SK-N-SH treated with all-trans-retinoic acid at 6 μM for 48 hours (cell line): ENCODE measurements at regions not wholly inside any gene's neighbourhood (a gene's known extent, or its start where the extent isn't known, plus 50 kb on each side); places are given as distances from the start of the nearest gene placed in this dataset.

Source experiments
- ARNTL ChIP-seq: fragments of 450-650 bp; formaldehyde crosslinking; IDR thresholded peaks from 2 replicates; pipeline ENCODE4 v1.5.0; 2020; ENCODE audit warnings: low read depth, mild to moderate bottlenecking, moderate library complexity, borderline replicate concordance
- CSRNP3 ChIP-seq: fragments of 250-450 bp; sonication (Bioruptor Pico); IDR thresholded peaks from 2 replicates; pipeline ENCODE4 v1.5.1; 2021; ENCODE audit warnings: mild to moderate bottlenecking, moderate library complexity
- ESRRG ChIP-seq: fragments of 250-450 bp; sonication (Bioruptor Pico); IDR thresholded peaks from 2 replicates; pipeline ENCODE4 v1.6.1; 2021; ENCODE audit warnings: mild to moderate bottlenecking
- ISL1 ChIP-seq: fragments of 250-450 bp; sonication (Bioruptor Pico); IDR thresholded peaks from 2 replicates; pipeline ENCODE4 v2.1.2; 2022; ENCODE audit warnings: mild to moderate bottlenecking, moderate library complexity
- TCF4 ChIP-seq: fragments of 250-450 bp; sonication (Bioruptor Pico); IDR thresholded peaks from 2 replicates; pipeline ENCODE4 v1.8.0; 2021; ENCODE audit warnings: mild to moderate bottlenecking, moderate library complexity, borderline replicate concordance
- TOX ChIP-seq: fragments of 250-450 bp; sonication (Bioruptor Pico); IDR thresholded peaks from 2 replicates; pipeline ENCODE4 v1.8.0; 2021; ENCODE audit warnings: mild to moderate bottlenecking, moderate library complexity, borderline replicate concordance
- ZFP3 ChIP-seq: fragments of 250-450 bp; sonication (Bioruptor Pico); IDR thresholded peaks from 2 replicates; pipeline ENCODE4 v1.5.0; 2020; ENCODE audit warnings: mild to moderate bottlenecking, moderate library complexity
- ZFP30 ChIP-seq: fragments of 450-650 bp; formaldehyde crosslinking; IDR thresholded peaks from 2 replicates; pipeline ENCODE4 v1.5.0; 2022; ENCODE audit warnings: mild to moderate bottlenecking, moderate library complexity
- ZNF565 ChIP-seq: fragments of 450-650 bp; formaldehyde crosslinking; conservative IDR thresholded peaks from 2 replicates; pipeline ENCODE4 v1.5.0; 2020; ENCODE audit warnings: low read depth, mild to moderate bottlenecking, moderate library complexity
- ZNF8 ChIP-seq: fragments of 450-650 bp; formaldehyde crosslinking; IDR thresholded peaks from 2 replicates; pipeline ENCODE4 v1.5.0; 2020; ENCODE audit warnings: mild to moderate bottlenecking, moderate library complexity
- TF ChIP-seq, protein P1 (sequence below): fragments of 250-450 bp; sonication (Bioruptor Pico); IDR thresholded peaks from 2 replicates; pipeline ENCODE4 v1.5.0; 2020; ENCODE audit warnings: mild to moderate bottlenecking, moderate library complexity
- TF ChIP-seq, protein P2 (sequence below): fragments of 250-450 bp; sonication (Bioruptor Pico); IDR thresholded peaks from 2 replicates; pipeline ENCODE4 v1.5.1; 2020; ENCODE audit warnings: low read depth, mild to moderate bottlenecking, moderate library complexity
- TF ChIP-seq, protein P3 (sequence below): fragments of 250-450 bp; sonication (Bioruptor Pico); IDR thresholded peaks from 2 replicates; pipeline ENCODE4 v1.8.0; 2020; ENCODE audit warnings: mild to moderate bottlenecking, moderate library complexity, borderline replicate concordance

GRCh38 chr6:1145768-1146218, 166.1 kb upstream of the FOXQ1 start:
- TF ChIP-seq ZFP30 (CRISPR knock-in tag) (no peak), ARNTL (no peak), ZFP3 (CRISPR knock-in tag) (no peak), ESRRG (CRISPR knock-in tag) (no peak), ZNF565 (CRISPR knock-in tag) (no peak), TOX (CRISPR knock-in tag) (no peak), ISL1 (CRISPR knock-in tag) (no peak), CSRNP3 (CRISPR knock-in tag) (no peak), TCF4 (CRISPR knock-in tag) (no peak), ZNF8 (CRISPR knock-in tag) (no peak)
- TF ChIP-seq, protein P1, sequence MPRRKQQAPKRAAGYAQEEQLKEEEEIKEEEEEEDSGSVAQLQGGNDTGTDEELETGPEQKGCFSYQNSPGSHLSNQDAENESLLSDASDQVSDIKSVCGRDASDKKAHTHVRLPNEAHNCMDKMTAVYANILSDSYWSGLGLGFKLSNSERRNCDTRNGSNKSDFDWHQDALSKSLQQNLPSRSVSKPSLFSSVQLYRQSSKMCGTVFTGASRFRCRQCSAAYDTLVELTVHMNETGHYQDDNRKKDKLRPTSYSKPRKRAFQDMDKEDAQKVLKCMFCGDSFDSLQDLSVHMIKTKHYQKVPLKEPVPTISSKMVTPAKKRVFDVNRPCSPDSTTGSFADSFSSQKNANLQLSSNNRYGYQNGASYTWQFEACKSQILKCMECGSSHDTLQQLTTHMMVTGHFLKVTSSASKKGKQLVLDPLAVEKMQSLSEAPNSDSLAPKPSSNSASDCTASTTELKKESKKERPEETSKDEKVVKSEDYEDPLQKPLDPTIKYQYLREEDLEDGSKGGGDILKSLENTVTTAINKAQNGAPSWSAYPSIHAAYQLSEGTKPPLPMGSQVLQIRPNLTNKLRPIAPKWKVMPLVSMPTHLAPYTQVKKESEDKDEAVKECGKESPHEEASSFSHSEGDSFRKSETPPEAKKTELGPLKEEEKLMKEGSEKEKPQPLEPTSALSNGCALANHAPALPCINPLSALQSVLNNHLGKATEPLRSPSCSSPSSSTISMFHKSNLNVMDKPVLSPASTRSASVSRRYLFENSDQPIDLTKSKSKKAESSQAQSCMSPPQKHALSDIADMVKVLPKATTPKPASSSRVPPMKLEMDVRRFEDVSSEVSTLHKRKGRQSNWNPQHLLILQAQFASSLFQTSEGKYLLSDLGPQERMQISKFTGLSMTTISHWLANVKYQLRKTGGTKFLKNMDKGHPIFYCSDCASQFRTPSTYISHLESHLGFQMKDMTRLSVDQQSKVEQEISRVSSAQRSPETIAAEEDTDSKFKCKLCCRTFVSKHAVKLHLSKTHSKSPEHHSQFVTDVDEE (CRISPR knock-in tag) = no peak
- TF ChIP-seq, protein P2, sequence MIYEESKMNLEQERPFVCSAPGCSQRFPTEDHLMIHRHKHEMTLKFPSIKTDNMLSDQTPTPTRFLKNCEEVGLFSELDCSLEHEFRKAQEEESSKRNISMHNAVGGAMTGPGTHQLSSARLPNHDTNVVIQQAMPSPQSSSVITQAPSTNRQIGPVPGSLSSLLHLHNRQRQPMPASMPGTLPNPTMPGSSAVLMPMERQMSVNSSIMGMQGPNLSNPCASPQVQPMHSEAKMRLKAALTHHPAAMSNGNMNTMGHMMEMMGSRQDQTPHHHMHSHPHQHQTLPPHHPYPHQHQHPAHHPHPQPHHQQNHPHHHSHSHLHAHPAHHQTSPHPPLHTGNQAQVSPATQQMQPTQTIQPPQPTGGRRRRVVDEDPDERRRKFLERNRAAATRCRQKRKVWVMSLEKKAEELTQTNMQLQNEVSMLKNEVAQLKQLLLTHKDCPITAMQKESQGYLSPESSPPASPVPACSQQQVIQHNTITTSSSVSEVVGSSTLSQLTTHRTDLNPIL = no peak
- TF ChIP-seq, protein P3, sequence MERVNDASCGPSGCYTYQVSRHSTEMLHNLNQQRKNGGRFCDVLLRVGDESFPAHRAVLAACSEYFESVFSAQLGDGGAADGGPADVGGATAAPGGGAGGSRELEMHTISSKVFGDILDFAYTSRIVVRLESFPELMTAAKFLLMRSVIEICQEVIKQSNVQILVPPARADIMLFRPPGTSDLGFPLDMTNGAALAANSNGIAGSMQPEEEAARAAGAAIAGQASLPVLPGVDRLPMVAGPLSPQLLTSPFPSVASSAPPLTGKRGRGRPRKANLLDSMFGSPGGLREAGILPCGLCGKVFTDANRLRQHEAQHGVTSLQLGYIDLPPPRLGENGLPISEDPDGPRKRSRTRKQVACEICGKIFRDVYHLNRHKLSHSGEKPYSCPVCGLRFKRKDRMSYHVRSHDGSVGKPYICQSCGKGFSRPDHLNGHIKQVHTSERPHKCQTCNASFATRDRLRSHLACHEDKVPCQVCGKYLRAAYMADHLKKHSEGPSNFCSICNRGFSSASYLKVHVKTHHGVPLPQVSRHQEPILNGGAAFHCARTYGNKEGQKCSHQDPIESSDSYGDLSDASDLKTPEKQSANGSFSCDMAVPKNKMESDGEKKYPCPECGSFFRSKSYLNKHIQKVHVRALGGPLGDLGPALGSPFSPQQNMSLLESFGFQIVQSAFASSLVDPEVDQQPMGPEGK (CRISPR knock-in tag) = no peak
